DMS53 treated with DMSO at 0.1 percent for 48 hours (cell line): ENCODE measurements at regions not wholly inside any gene's neighbourhood (a gene's known extent, or its start where the extent isn't known, plus 50 kb on each side); places are given as distances from the start of the nearest gene placed in this dataset.

Experiments used
- DNase-seq: peaks from one replicate; lab custom pipeline; 2025; ENCODE audit not compliant: unreplicated experiment; lab: John Stamatoyannopoulos, UW

DNA sequence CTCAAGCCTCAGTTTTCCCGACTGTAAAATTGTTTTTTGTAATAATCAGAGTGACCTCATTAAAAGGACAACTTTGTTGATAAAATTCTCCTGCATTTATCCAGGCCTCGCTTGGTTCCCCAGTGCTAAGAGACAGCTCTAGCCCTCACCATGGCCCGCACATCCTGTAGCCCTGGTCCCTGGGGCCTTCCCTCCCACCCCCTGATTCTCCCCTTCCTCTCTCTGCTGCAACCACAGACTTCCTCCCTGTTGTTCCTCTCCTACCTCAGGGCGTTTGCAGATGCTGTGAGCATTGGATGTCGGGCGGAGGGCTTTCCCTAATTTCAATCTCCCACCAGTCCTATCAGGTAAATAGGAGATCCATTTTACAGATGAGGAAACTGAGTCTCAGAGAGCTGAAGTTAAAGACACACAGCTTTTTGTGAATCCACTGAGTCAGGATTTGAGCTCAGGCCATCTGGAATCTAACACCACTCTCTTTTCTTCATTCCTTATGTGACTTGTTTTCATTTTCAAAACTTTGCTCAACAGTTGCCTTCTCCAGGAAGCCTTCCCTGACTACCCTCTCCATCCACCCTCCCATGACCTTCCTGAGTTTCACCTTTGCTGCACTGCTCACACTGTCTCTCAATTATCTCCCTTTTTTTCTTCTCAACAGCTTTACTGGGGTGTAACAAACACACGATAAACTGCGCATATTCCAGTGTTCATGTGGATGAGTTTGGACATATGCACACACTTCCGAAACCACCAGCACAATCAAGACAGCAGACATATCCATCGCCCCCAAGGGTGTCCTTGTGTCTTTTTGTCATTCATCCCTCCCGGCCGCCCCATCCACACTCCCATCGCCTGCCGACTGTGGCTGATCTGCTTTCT is 107.1 kb downstream of the CEBPB start:
- no peak for DNase-seq

- DNase-seq = no peak
These were observed 108.1 kb downstream of the CEBPB start for GRCh38 chr20:50298554-50299324.

GRCh38 chr20:50299325-50299629 is 108.6 kb downstream of the CEBPB start:
- no peak for DNase-seq

DNA sequence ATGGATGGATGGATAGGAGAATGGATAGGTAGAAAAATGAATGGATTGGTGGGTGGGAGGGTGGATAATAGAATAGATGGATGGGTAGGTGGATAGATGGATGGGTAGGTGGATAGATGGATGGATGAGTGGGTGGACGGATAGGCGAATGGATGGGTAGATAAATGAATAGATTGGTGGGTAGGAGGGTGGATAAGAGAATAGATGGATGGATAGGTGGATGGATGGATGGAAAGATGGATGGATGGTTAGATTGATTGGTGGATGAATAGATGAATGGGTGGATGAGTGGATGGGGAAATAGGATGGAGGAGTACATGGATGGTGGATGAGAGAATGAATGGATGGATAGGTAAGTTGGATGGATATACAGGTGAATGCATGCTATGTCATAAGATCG is 110.5 kb downstream of the CEBPB start:
- DNase-seq = no peak

- DNase-seq = no peak
These were observed 111.1 kb downstream of the CEBPB start for GRCh38 chr20:50301712-50302111.

DNA sequence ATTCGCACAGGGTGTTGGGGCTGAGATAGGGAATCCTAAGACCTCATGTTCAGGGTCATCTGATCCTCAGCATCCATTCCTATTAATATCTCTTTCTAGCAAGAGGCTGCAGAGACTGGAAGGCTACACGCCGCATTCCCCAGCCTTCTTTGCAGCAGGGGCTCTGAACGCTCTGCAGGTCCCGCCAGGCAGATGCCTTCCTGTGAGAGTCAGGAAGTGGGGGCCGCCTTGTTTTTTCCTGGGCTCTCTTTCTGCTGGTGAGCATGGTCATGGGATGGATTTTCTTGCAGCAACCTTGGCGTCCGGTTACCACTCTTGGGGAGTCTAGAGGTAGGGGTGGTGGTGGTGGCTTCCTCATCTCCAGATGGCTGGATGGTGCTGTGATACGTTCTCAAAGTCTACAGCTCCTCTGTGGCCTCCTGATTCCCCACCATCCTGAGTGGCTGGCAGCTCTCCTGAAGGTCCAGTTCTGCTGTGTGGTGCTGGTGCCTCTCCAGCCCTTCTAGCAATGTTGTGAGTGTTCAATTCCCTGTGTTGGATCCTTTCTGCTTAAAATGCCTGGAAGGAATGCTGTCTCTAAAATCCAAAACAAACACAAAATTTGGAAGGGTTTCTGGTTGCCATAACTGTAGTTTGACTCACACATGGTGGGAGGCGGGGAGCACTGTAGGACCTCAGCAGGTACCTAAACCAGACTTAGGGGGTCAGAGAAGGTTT is 111.9 kb downstream of the CEBPB start:
- DNase-seq = no peak

DNA sequence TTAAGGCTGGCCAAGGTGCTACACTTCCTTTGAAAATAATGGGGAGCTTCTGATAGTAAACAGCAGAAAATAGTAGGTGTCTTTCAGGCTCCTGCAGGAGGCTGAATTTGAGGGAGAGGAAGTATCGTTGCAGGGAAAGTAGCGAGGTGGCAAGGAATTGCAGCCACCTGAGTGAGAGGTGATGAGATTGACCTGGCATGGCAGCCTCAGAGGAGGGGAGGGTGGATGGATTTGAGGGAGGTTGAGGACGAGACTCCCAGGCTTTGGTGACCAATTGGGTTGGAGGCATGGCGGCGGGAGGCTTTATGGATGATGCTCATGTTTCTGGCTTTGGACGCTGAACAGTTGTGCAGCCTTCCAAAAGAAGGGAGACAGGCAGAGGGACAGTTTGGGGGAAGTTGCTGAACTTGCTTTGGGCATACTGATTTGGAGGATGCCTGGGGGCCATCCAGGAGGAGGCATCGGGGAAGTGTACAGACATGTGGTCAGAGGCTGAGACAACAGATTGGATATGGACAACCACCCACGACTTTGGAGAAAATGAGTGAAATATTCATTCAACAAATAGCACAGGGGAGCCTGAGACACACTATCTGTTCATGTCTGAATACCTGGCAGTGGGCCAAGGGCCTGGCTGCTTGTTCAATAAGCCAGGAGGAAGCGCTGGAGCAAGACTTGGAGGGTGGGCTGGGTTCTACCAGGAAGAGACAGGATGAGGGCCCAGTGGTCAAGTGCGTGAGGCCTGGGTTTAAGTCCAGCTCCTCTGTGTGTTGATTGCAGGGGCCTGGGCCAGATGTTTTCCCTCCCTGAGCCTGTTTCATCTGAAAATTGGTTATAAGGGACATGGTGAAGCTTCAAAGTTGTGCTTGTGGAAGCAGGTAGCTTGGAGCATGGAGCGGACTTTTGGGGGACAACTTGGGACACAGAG is 113.2 kb downstream of the CEBPB start:
- no peak for DNase-seq

- DNase-seq = no peak
These were observed 113.8 kb downstream of the CEBPB start for GRCh38 chr20:50304501-50304856.

DNA sequence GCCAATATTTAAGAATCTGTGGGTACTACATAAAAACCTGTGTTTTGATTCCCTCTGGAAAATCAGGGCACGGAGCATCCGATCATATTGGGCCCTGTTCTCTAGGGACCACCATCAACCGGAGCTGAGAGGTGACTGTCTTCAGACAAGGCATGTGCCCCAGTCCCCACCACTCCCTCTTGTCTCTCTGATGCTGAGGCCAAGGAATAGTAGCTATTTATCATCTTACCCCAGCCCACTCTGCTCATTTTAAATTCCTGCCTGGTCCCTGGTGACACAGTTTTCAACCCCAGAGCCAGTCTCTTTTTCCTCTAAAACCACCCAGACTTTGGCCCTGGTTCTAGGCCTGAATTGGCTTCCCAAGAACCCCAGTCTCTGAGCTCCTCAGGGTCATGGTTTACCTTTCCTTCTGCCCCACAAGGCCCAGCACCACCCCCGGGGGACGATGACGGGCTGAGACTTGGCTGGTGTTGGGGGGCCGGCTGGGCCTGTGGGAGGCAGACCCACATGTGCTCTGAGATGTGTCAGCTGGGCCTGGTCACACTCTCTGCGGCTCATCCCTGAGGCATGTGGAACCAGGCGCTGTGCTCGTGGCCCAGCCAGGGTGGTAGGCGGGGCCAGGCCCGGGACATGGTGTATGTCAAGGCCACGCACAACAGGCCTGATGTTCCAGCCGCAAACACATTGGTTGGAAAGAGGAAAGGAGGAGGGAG is 114.4 kb downstream of the CEBPB start:
- DNase-seq = no peak

DNA sequence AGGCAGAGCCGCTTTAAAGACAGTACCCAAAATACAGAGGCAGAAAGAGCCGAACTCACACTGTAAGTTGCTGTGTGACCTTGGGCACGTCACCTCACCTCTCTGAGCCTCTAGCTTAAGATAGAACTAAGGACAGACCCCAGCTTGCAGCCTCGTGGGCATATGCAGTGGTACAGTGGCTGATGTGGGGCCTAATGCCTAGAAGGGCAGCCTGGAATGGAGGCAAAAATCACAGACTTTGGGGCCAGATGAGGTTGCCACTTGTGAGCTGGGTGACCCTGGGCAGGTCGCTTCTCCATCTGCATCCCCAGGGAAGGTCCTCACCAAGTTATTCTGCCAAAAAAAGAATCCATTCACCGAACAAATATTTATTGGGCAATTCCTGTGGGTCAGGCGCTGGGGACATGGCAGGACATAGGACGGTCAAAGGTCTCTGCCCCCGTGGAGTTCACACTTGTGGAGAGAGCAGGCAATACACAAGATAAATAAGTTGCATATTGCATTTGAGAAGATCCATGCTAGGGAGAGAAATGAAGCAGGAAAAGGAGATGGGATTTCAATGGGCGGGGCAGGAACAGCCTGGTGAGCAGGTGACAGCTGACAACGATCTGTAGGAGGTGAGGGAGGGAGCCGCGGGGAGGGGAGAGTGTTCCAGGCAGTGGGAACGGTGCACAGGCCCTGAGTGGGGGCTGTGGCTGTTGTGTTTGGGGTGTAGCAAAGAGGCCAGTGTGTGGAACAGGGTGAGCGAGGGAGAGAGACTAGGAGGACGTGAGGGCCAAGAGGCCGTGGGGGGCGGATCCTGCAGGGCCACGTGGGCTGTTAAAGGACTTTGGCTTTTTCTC is 115.2 kb downstream of the CEBPB start:
- DNase-seq = peak; percentile 31

DNA sequence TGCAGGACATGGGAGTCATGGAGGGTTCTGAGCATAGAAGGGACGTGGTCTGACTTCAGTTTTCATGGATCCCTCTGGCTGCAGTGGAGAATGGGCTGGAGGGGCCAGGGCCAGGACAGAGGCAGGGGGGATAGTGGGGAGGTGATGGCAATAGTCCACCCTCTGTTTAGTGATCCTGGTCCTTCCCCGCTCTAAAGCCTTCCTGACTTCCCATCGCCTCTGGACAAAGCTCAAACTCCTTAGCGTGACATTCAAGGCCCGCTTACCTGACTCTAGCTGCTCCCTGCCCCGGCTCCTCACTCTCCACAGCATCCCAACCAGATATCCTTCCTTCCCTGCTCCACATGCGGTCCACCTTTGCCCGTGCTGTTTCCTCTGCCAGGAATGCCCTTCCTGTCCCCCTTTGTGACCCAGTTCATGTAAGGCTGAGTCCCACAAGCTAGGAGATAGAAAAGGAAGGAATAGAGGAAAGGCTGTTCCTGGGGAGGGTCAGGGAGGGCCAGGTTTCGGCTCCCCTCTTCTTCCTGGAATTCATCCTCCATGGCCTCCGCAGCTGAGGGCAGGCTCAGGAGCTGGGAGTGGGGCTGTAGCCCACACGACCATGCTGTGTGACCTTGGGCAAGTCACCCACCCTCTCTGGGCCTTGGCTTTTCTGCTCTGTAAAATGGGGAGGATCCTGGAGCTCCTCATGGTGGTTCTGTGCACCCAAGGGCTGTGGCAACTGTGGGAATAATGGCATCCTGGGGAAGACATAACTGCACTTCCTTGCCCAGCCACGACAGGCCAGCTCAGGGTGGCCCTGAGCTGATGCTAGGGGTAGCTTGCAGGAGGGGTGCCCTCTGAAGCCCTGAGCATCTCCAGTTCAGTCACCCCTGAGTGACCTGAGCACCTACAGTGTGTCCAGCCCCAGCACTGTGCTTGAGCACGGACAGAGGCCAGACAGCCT is 116.1 kb downstream of the CEBPB start:
- no peak for DNase-seq

DNA sequence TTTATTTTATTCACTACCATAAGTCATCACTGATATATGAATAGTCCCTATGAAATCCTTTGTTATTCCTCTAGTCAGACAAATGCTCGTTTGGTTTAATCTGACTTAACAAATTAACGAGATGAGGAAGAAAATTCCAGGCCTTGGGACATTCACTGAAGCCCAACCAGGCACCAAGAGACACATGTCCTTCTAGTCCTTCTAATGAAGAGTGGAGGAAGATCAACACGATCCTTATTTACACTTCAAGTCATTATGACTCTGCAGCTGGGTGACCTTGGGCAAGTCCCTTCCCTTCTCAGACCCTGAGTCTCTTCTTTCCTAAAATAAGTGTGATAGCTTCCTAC is 117.5 kb downstream of the CEBPB start:
- DNase-seq = no peak

- DNase-seq = no peak
These were observed 118.1 kb downstream of the CEBPB start for GRCh38 chr20:50308513-50309279.

DNA sequence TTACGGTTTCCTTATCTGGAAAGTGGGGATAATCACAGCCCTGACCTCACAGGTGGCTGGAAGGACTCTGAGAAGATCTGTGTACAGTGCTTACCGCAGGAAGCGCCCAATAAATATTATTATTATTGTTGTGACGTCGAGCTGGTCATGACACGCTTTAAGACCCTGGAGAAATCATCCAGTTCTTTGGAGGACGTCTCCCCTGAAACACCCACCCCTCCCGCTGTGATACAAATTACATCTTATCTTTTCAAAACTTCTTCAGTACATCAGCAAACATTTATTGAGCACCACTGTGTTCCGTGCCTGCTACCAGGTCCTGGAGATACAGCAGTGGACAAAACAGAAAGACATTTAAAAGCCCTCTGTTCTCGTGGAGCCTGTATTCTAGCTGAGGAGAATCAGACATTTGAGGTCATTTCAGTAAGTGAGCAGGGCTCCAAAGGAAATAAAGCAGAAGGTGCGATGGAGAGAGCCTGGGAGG is 118.7 kb downstream of the CEBPB start:
- DNase-seq = no peak

DNA sequence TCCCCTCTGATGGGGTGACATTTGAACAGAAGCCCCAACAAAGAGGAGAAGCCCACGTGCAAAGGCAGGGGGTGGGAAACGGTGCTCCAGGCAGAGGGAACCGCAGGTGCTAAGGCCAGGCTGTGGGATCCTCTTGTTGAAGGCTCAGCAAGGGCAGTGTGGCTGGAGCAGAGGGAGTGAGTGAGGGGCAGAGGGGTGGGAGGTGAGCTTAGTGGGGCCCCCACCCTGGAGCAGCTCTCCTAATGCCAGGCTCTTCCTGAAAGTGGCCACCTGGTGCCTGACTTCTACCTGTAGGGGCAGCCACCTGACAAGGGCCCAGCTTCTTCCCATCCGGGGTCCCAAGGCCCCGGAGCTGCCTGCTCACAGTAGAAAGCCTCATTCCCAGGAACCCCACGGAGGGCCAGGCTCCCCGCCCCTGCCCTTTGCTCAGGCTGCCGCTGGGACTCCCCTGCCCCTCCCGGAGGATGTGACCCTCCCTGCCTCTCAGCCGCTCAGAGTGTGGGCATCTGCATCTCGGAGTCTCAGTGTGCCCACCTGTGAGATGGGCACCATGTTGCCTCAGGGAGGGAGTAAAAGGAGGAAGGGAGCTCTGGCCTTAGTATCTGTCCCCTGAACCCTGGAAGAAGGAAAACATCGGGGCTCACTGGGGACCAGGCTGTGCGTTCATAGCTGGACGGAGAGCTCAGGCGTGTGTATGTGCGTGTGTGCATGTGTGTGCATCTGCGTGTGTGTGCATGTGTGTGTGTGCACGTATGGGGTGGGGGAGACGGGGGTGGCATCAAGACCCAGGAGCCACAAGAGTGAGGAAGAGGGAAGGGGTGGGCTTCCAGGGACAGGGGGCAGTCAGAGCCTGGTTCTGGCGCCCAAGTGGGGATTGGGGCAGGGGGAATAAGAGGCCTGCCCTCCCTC is 119.4 kb downstream of the CEBPB start:
- DNase-seq = no peak

DNA sequence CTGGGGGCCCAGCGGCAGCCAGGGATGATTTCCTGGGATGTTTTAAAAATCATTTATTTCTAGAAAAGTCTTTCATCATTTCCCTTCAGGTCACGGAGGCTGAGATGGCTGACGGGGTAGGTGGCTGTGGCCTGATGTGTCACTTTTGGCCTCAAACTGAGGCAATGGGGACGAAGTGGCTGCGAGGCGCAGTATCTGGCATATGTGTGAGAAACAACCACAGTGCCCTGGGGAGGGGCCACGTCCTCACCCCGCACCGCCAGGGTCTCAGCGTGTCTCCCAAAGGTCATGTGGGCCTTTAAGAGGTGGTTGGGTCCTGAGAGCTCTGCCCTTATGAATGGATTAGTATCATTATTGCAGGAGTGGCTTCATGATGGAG is 120.0 kb downstream of the CEBPB start:
- no peak for DNase-seq
